Kidney (tissue), 13 donors: ENCODE measurements at regions not wholly inside any gene's neighbourhood (a gene's known extent, or its start where the extent isn't known, plus 50 kb on each side); places are given as distances from the start of the nearest gene placed in this dataset.

ENCODE experiments used
- DNase-seq, 5 donors: peaks; one replicate each; pipeline ENCODE4 v3.0.0-alpha.2; 2013 to 2020
- FAIRE-seq: peaks from 2 replicates; lab custom pipeline; 2012; peaks lifted over from hg19 to GRCh38; lab: Jason Lieb, UNC
- H3K27ac ChIP-seq, 2 donors: one replicate each; pipeline ENCODE4 v1.7.0; 2013; ENCODE audit warnings: low read depth in 2 of 2, low read length in 2 of 2, inconsistent platforms in 1 of 2
- H3K27me3 ChIP-seq: one replicate; pipeline ENCODE4 v1.7.1; 2013; ENCODE audit warnings: low read length, inconsistent platforms; ENCODE audit not compliant: control insufficient read depth, insufficient read depth
- H3K36me3 ChIP-seq, 3 donors: one replicate each; pipeline versions ENCODE4 v1.7.0 to v1.7.1; 2013; ENCODE audit warnings: low read length in 3 of 3, control low read depth in 1 of 3, inconsistent platforms in 1 of 3; ENCODE audit not compliant: insufficient read depth in 3 of 3, control insufficient read depth in 2 of 3
- H3K4me1 ChIP-seq, 3 donors: one replicate each; pipeline versions ENCODE4 v1.7.0 to v1.7.1; 2013; ENCODE audit warnings: low read length in 3 of 3, inconsistent platforms in 1 of 3, low read depth in 1 of 3; ENCODE audit not compliant: control insufficient read depth in 2 of 3, insufficient read depth in 2 of 3
- H3K4me3 ChIP-seq, 3 donors: one replicate each; pipeline versions ENCODE4 v1.7.0 to v1.8.1; 2013; ENCODE audit warnings: low read length in 3 of 3, control low read depth in 1 of 3, inconsistent platforms in 1 of 3
- H3K9ac ChIP-seq, 3 donors: one replicate each; pipeline versions ENCODE4 v1.7.0 to v1.7.1; 2013; ENCODE audit warnings: low read length in 3 of 3, control low read depth in 1 of 3, inconsistent platforms in 1 of 3
- H3K9me3 ChIP-seq, 3 donors: one replicate each; pipeline versions ENCODE4 v1.7.0 to v1.7.1; 2013; ENCODE audit warnings: low read length in 3 of 3, control low read depth in 1 of 3, inconsistent platforms in 1 of 3; ENCODE audit not compliant: control insufficient read depth in 2 of 3, insufficient read depth in 1 of 3
- CTCF ChIP-seq: IDR thresholded peaks from 3 replicates; pipeline ENCODE4 v1.5.1; 2012; ENCODE audit warnings: mild to moderate bottlenecking, moderate library complexity, borderline replicate concordance; ENCODE audit not compliant: insufficient read depth; ENCODE audit errors: extremely low read depth
- intact Hi-C: fragments of 100-400 bp; cut with DNase I; formaldehyde crosslinking; loops from one replicate; pipeline ENCODE4 v1.11.1; 2022
- donor health status: control.
- donor health status: control.
- donor health status: control.
- donor health status: control.
- donor health status: control.
- donor health status: DM: yes; HTN: yes; CAD: no.
- donor health status: Normal renal cell carcinoma (clear cell type).

DNA sequence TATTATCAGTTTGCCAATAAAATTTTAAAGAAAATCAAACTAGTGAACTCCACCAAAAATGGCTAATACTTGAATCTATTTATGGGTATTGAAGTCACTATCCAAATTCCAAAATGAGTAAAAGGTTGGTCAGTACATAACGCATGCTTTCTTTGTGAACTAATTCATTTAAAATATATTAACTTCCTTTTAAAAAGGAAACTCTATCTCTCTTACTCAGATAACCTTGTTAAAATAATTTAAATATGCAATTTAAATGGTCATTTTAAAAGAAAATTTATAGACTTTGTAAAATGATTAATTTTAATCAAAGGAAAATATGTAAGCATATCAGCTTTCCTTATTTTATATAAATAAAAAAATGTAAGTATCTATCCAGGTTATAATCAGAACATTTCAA, 419.4 kb upstream of the ZNF385D start:
- H3K9me3 ChIP-seq = no peaks in the 10 kb centered on the region
- H3K4me3 ChIP-seq = no peak overlapping the region
- intact Hi-C loops = no loop called here
- H3K36me3 ChIP-seq = no peaks in the 10 kb centered on the region
- no peaks in the 10 kb centered on the region for H3K27me3 ChIP-seq
- no peak overlapping the region for H3K27ac ChIP-seq
- FAIRE-seq (peak; percentile 89), DNase-seq (no peak)
- no peak for TF ChIP-seq CTCF
- no peaks in the 10 kb centered on the region for H3K4me1 ChIP-seq
- H3K9ac ChIP-seq = no peak overlapping the region

- intact Hi-C loops = no loop called here
- H3K9ac ChIP-seq = no peak overlapping the region
- no peaks in the 10 kb centered on the region for H3K27me3 ChIP-seq
- H3K9me3 ChIP-seq = no peaks in the 10 kb centered on the region
- FAIRE-seq (no peak), DNase-seq (no peak)
- H3K36me3 ChIP-seq = no peaks in the 10 kb centered on the region
- no peak overlapping the region for H3K4me3 ChIP-seq
- no peak for TF ChIP-seq CTCF
- no peak overlapping the region for H3K27ac ChIP-seq
- no peaks in the 10 kb centered on the region for H3K4me1 ChIP-seq
Observed at GRCh38 chr3:22172964-22173363, 422.0 kb upstream of the ZNF385D start.

- H3K27me3 ChIP-seq = no peaks in the 10 kb centered on the region
- H3K27ac ChIP-seq = no peak overlapping the region
- H3K4me1 ChIP-seq = no peaks in the 10 kb centered on the region
- no peaks in the 10 kb centered on the region for H3K9me3 ChIP-seq
- intact Hi-C loops = no loop called here
- TF ChIP-seq CTCF = no peak
- no peaks in the 10 kb centered on the region for H3K36me3 ChIP-seq
- FAIRE-seq (no peak), DNase-seq (peak in 2 of 5 donors; percentile 2 to 29)
- no peak overlapping the region for H3K9ac ChIP-seq
- H3K4me3 ChIP-seq = no peak overlapping the region
Observed at GRCh38 chr3:22175947-22176346, 424.9 kb upstream of the ZNF385D start.

- no peak for FAIRE-seq
- Histone ChIP-seq H3K4me3 (no peak overlapping the region), H3K9ac (no peak overlapping the region), H3K27ac (no peak overlapping the region), H3K4me1 (no peaks in the 10 kb centered on the region), H3K9me3 (no peaks in the 10 kb centered on the region), H3K36me3 (no peaks in the 10 kb centered on the region), H3K27me3 (no peaks in the 10 kb centered on the region)
- TF ChIP-seq CTCF = no peak
- intact Hi-C loops = no loop called here
- no peak for DNase-seq
Observed at GRCh38 chr3:22176911-22177310, 425.9 kb upstream of the ZNF385D start.
